H1 (cell line): ENCODE measurements at regions not wholly inside any gene's neighbourhood (a gene's known extent, or its start where the extent isn't known, plus 50 kb on each side); places are given as distances from the start of the nearest gene placed in this dataset.

Experiments used
- CTBP2 ChIP-seq: IDR thresholded peaks from 2 replicates; pipeline ENCODE4 v1.7.0; 2011; ENCODE audit warnings: borderline replicate concordance, mild to moderate bottlenecking, moderate library complexity, mixed read lengths, low read length; ENCODE audit not compliant: insufficient read depth, insufficient read length
- TF ChIP-seq, protein P1 (sequence below): IDR thresholded peaks from 2 replicates; pipeline ENCODE4 v1.6.1; 2011; ENCODE audit warnings: low read length, improper control_type of control experiment
- TF ChIP-seq, protein P2 (sequence below): fragments of 300-600 bp; sonication (generic); IDR thresholded peaks from 2 replicates; pipeline ENCODE4 v1.7.1; 2012; ENCODE audit warnings: low read length, moderate library complexity, mild to moderate bottlenecking, inconsistent platforms; ENCODE audit not compliant: insufficient replicate concordance

DNA sequence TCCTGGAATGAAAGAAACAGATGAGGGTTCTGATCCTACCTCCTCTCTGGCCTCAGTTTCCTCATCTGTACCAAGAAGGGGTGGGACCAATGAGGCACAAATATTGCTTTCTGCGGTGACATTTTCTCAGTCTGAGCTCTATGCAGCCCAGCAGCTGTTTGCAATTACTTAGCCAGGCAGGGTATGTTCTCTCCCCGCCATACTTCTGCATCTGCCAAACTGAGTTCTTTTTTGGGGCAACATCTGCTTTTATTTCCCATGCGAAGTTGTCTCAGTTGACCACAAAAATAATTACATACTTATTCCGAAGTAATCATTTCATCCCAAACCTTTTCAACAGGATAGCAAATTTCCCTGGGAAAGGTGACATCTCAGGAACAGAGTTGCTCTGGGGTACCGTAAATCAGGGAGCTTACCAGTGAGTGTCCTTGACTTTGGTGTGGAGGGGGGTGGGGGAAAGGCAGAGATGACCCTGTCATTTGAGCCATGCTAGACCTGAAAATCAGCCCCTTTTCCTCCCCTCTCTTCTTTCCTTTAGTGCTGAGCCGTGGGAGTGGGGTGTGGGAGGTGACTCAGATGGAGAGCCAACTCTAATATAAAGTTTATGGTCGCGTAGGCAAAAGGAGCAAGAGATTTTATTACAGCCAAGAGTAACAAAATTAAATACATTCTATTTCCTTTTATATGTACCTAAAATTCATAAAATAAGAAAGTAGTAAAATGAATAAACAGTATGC is 165.7 kb upstream of the KL start (continued):
- TF ChIP-seq, protein P1, sequence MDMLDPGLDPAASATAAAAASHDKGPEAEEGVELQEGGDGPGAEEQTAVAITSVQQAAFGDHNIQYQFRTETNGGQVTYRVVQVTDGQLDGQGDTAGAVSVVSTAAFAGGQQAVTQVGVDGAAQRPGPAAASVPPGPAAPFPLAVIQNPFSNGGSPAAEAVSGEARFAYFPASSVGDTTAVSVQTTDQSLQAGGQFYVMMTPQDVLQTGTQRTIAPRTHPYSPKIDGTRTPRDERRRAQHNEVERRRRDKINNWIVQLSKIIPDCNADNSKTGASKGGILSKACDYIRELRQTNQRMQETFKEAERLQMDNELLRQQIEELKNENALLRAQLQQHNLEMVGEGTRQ = no peak
- TF ChIP-seq CTBP2 = no peak
- TF ChIP-seq, protein P2, sequence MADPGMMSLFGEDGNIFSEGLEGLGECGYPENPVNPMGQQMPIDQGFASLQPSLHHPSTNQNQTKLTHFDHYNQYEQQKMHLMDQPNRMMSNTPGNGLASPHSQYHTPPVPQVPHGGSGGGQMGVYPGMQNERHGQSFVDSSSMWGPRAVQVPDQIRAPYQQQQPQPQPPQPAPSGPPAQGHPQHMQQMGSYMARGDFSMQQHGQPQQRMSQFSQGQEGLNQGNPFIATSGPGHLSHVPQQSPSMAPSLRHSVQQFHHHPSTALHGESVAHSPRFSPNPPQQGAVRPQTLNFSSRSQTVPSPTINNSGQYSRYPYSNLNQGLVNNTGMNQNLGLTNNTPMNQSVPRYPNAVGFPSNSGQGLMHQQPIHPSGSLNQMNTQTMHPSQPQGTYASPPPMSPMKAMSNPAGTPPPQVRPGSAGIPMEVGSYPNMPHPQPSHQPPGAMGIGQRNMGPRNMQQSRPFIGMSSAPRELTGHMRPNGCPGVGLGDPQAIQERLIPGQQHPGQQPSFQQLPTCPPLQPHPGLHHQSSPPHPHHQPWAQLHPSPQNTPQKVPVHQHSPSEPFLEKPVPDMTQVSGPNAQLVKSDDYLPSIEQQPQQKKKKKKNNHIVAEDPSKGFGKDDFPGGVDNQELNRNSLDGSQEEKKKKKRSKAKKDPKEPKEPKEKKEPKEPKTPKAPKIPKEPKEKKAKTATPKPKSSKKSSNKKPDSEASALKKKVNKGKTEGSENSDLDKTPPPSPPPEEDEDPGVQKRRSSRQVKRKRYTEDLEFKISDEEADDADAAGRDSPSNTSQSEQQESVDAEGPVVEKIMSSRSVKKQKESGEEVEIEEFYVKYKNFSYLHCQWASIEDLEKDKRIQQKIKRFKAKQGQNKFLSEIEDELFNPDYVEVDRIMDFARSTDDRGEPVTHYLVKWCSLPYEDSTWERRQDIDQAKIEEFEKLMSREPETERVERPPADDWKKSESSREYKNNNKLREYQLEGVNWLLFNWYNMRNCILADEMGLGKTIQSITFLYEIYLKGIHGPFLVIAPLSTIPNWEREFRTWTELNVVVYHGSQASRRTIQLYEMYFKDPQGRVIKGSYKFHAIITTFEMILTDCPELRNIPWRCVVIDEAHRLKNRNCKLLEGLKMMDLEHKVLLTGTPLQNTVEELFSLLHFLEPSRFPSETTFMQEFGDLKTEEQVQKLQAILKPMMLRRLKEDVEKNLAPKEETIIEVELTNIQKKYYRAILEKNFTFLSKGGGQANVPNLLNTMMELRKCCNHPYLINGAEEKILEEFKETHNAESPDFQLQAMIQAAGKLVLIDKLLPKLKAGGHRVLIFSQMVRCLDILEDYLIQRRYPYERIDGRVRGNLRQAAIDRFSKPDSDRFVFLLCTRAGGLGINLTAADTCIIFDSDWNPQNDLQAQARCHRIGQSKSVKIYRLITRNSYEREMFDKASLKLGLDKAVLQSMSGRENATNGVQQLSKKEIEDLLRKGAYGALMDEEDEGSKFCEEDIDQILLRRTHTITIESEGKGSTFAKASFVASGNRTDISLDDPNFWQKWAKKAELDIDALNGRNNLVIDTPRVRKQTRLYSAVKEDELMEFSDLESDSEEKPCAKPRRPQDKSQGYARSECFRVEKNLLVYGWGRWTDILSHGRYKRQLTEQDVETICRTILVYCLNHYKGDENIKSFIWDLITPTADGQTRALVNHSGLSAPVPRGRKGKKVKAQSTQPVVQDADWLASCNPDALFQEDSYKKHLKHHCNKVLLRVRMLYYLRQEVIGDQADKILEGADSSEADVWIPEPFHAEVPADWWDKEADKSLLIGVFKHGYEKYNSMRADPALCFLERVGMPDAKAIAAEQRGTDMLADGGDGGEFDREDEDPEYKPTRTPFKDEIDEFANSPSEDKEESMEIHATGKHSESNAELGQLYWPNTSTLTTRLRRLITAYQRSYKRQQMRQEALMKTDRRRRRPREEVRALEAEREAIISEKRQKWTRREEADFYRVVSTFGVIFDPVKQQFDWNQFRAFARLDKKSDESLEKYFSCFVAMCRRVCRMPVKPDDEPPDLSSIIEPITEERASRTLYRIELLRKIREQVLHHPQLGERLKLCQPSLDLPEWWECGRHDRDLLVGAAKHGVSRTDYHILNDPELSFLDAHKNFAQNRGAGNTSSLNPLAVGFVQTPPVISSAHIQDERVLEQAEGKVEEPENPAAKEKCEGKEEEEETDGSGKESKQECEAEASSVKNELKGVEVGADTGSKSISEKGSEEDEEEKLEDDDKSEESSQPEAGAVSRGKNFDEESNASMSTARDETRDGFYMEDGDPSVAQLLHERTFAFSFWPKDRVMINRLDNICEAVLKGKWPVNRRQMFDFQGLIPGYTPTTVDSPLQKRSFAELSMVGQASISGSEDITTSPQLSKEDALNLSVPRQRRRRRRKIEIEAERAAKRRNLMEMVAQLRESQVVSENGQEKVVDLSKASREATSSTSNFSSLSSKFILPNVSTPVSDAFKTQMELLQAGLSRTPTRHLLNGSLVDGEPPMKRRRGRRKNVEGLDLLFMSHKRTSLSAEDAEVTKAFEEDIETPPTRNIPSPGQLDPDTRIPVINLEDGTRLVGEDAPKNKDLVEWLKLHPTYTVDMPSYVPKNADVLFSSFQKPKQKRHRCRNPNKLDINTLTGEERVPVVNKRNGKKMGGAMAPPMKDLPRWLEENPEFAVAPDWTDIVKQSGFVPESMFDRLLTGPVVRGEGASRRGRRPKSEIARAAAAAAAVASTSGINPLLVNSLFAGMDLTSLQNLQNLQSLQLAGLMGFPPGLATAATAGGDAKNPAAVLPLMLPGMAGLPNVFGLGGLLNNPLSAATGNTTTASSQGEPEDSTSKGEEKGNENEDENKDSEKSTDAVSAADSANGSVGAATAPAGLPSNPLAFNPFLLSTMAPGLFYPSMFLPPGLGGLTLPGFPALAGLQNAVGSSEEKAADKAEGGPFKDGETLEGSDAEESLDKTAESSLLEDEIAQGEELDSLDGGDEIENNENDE = no peak
